ENCODE measurements at regions not wholly inside any gene's neighbourhood (a gene's known extent, or its start where the extent isn't known, plus 50 kb on each side); places are given as distances from the start of the nearest gene placed in this dataset.

DNA sequence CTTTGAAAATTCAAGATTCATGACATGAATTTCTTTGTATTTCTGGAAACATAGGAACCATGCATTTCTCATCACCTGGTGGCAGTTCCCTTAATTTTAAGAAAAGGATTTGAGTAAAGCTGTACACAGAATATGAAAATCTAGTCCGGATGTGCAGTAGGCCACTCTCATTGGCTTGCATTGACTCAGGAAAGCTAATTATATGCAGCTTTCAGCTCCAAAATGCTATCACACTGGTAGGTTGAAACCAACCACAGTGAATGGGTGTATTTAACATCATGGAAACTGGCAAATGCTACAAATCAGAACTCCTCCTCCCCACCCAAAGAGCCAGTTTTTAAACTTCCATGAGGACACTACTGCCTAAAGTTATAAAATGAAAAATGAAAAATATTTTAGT is 161.6 kb upstream of the FBXL17 start:
- TF ChIP-seq, protein P1, sequence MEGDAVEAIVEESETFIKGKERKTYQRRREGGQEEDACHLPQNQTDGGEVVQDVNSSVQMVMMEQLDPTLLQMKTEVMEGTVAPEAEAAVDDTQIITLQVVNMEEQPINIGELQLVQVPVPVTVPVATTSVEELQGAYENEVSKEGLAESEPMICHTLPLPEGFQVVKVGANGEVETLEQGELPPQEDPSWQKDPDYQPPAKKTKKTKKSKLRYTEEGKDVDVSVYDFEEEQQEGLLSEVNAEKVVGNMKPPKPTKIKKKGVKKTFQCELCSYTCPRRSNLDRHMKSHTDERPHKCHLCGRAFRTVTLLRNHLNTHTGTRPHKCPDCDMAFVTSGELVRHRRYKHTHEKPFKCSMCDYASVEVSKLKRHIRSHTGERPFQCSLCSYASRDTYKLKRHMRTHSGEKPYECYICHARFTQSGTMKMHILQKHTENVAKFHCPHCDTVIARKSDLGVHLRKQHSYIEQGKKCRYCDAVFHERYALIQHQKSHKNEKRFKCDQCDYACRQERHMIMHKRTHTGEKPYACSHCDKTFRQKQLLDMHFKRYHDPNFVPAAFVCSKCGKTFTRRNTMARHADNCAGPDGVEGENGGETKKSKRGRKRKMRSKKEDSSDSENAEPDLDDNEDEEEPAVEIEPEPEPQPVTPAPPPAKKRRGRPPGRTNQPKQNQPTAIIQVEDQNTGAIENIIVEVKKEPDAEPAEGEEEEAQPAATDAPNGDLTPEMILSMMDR (conservative IDR thresholded peaks at IDR 0.05; ENCODE audit: low read depth in 2 of 2) = no peak
- TF ChIP-seq, protein P2, sequence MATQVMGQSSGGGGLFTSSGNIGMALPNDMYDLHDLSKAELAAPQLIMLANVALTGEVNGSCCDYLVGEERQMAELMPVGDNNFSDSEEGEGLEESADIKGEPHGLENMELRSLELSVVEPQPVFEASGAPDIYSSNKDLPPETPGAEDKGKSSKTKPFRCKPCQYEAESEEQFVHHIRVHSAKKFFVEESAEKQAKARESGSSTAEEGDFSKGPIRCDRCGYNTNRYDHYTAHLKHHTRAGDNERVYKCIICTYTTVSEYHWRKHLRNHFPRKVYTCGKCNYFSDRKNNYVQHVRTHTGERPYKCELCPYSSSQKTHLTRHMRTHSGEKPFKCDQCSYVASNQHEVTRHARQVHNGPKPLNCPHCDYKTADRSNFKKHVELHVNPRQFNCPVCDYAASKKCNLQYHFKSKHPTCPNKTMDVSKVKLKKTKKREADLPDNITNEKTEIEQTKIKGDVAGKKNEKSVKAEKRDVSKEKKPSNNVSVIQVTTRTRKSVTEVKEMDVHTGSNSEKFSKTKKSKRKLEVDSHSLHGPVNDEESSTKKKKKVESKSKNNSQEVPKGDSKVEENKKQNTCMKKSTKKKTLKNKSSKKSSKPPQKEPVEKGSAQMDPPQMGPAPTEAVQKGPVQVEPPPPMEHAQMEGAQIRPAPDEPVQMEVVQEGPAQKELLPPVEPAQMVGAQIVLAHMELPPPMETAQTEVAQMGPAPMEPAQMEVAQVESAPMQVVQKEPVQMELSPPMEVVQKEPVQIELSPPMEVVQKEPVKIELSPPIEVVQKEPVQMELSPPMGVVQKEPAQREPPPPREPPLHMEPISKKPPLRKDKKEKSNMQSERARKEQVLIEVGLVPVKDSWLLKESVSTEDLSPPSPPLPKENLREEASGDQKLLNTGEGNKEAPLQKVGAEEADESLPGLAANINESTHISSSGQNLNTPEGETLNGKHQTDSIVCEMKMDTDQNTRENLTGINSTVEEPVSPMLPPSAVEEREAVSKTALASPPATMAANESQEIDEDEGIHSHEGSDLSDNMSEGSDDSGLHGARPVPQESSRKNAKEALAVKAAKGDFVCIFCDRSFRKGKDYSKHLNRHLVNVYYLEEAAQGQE (IDR thresholded peaks at IDR 0.05; ENCODE audit: unreplicated experiment) = no peak
- no peak for TF ChIP-seq EZH2 (IDR thresholded peaks at IDR 0.05; ENCODE audit: low read depth, unreplicated experiment)
- no peak for TF ChIP-seq POLR2AphosphoS5 (IDR thresholded peaks at IDR 0.05; ENCODE audit: low read depth)
- no peak for TF ChIP-seq EZH2phosphoT487 (IDR thresholded peaks at IDR 0.05; ENCODE audit: unreplicated experiment)
- TF ChIP-seq CREB1 (CRISPR knock-in tag; IDR thresholded peaks at IDR 0.05; ENCODE audit: low read depth) = no peak

Measured in GM23338 (cell line).